ENCODE measurements at regions not wholly inside any gene's neighbourhood (a gene's known extent, or its start where the extent isn't known, plus 50 kb on each side); places are given as distances from the start of the nearest gene placed in this dataset.
"Not testable (repeated sequence)": the region's sequence is repeated elsewhere in the genome, so short reads cannot be mapped to it uniquely, and the experiment has no call there.

- no peak for TF ChIP-seq Cebpa-rat (IDR thresholded peaks at IDR 0.05)
- Histone ChIP-seq H3K36me3 (no peaks in the 10 kb centered on the region), H4K20me1 (no peaks in the 10 kb centered on the region), H3K9ac (no peak overlapping the region), H3K4me3 (no peak overlapping the region), H3K9me3 (replicated peaks in 1 of 11) (no peaks in the 10 kb centered on the region), H3K27ac (no peak overlapping the region), H3K4me2 (no peak overlapping the region), H3K4me1 (no peaks in the 10 kb centered on the region), H3K27me3 (no peaks in the 10 kb centered on the region)
These were observed 185.7 kb upstream of the IL12B start for GRCh38 chr5:159515909-159516415.

GRCh38 chr5:159518371-159518770, 188.1 kb upstream of the IL12B start:
- no peaks in the 10 kb centered on the region for H3K9me3 ChIP-seq (replicated peaks in 1 of 11)
- H3K9ac ChIP-seq, result no peak overlapping the region
- no peaks in the 10 kb centered on the region for H3K27me3 ChIP-seq
- no peaks in the 10 kb centered on the region for H3K36me3 ChIP-seq
- no peak overlapping the region for H3K4me2 ChIP-seq
- no peaks in the 10 kb centered on the region for H4K20me1 ChIP-seq
- H3K4me3 ChIP-seq, result no peak overlapping the region
- no peaks in the 10 kb centered on the region for H3K4me1 ChIP-seq
- no peak overlapping the region for H3K27ac ChIP-seq
- no peak for TF ChIP-seq Cebpa-rat (IDR thresholded peaks at IDR 0.05)

DNA sequence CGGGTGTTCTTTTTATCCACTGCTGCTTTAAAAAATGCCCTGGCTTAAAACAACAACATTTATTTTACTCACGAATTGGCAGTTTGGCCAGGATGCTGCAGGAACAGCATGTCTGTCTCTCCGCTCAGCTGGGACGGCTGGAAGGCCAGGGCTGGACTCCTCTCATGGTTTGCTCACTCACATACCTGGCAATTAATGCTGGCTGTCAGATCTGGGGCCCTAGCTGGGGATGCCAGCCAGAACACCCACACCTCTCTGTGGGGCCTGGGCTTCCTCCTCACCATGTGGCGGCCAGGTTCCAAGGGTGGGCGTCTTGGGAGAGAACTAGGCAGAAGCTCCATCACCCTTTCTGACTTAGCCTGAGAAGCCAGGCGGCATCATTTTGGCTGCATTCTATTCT, 189.1 kb upstream of the IL12B start:
- H4K20me1 ChIP-seq, result no peaks in the 10 kb centered on the region
- no peaks in the 10 kb centered on the region for H3K9me3 ChIP-seq (replicated peaks in 1 of 11)
- H3K36me3 ChIP-seq, result no peaks in the 10 kb centered on the region
- H3K4me1 ChIP-seq, result no peaks in the 10 kb centered on the region
- no peak overlapping the region for H3K27ac ChIP-seq
- H3K27me3 ChIP-seq, result no peaks in the 10 kb centered on the region
- no peak for TF ChIP-seq Cebpa-rat (IDR thresholded peaks at IDR 0.05)
- no peak overlapping the region for H3K9ac ChIP-seq
- H3K4me3 ChIP-seq, result no peak overlapping the region
- no peak overlapping the region for H3K4me2 ChIP-seq

GRCh38 chr5:159522841-159523240, 192.6 kb upstream of the IL12B start:
- Histone ChIP-seq H3K4me3 (no peak overlapping the region), H3K9me3 (replicated peaks in 1 of 11) (no peaks in the 10 kb centered on the region), H4K20me1 (no peaks in the 10 kb centered on the region), H3K27ac (no peak overlapping the region), H3K4me1 (peaks cover 0 to 10% (median 8%) of the 10 kb centered on the region in 10 experiments; a peak in 14 of 20 replicates), H3K9ac (no peak overlapping the region), H3K27me3 (no peaks in the 10 kb centered on the region), H3K36me3 (no peaks in the 10 kb centered on the region), H3K4me2 (no peak overlapping the region)
- no peak for TF ChIP-seq Cebpa-rat (IDR thresholded peaks at IDR 0.05)

DNA sequence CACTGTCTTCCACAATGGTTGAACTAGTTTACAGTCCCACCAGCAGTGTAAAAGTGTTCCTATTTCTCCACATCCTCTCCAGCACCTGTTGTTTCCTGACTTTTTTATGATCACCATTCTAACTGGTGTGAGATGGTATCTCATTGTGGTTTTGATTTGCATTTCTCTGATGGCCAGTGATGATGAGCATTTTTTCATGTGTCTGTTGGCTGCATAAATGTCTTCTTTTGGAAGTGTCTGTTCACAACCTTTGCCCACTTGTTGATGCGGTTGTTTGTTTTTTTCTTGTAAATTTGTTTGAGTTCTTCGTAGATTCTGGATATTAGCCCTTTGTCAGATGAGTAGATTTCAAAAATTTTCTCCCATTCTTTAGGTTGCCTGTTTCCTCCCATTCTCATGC, 194.0 kb upstream of the IL12B start:
- H3K4me1 ChIP-seq, result peaks cover 0 to 18% (median 9%) of the 10 kb centered on the region in 10 experiments; a peak in 14 of 20 replicates
- not testable (repeated sequence) for H3K9me3 ChIP-seq (replicated peaks in 1 of 11); H3K4me2 ChIP-seq; H3K36me3 ChIP-seq; H3K27me3 ChIP-seq; H3K27ac ChIP-seq; H4K20me1 ChIP-seq; H3K4me3 ChIP-seq; H3K9ac ChIP-seq

- Histone ChIP-seq H3K4me2 (no peak overlapping the region), H3K36me3 (no peaks in the 10 kb centered on the region), H3K9ac (no peak overlapping the region), H3K9me3 (replicated peaks in 1 of 11) (peaks cover 0 to 12% (median 0%) of the 10 kb centered on the region in 11 experiments; a peak in 5 of 22 replicates), H3K4me3 (no peak overlapping the region), H3K27ac (no peak overlapping the region), H4K20me1 (no peaks in the 10 kb centered on the region), H3K27me3 (no peaks in the 10 kb centered on the region), H3K4me1 (peaks cover 0 to 18% (median 9%) of the 10 kb centered on the region in 10 experiments; a peak in 14 of 20 replicates)
- TF ChIP-seq Cebpa-rat (IDR thresholded peaks at IDR 0.05), result no peak
These were observed 194.8 kb upstream of the IL12B start for GRCh38 chr5:159525117-159525516.

DNA sequence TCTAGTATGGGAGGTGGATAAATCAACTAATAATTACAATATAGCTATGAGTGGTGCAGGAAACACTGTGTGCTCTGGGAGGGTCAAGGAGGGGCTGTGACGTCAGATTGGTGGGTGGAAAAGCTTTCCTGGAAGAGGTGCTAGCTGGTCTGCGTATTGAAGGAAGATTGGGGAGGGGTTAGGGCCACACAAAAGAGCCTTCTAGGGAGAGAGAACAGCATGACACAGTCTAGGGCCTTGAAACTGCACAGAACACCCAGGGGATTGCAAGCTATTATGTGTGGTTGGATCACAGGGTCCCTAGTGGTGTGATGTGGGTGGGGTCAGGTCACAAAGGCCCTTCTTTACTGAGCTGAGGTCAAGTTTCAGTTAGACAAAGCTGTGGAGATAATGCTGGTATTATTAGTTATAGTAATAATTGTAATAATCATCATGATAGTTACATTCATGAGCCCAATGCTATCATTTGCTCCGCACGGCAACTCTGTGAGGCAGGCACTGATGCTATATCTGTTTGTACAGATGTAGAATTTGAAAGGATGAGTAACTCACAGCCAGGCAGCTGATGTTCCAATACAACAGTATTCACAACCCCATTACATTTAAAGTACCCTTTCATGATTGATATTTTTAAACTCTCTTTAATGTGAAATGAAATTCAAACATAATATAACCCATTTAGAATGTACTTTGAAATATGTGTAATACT, 197.4 kb upstream of the IL12B start:
- H4K20me1 ChIP-seq, result no peaks in the 10 kb centered on the region
- peaks cover 0 to 18% (median 9%) of the 10 kb centered on the region in 10 experiments; a peak in 14 of 20 replicates for H3K4me1 ChIP-seq
- H3K27ac ChIP-seq, result no peak overlapping the region
- H3K4me3 ChIP-seq, result no peak overlapping the region
- TF ChIP-seq Cebpa-rat (IDR thresholded peaks at IDR 0.05), result no peak
- H3K9me3 ChIP-seq (replicated peaks in 1 of 11), result peaks cover 0 to 12% (median 0%) of the 10 kb centered on the region in 11 experiments; a peak in 5 of 22 replicates
- H3K9ac ChIP-seq, result no peak overlapping the region; a peak in 1 of 22 replicates
- peak overlapping the region in 9 of 11 experiments; percentile 2 to 77 (median 62); a peak in 15 of 22 replicates for H3K4me2 ChIP-seq
- no peaks in the 10 kb centered on the region for H3K36me3 ChIP-seq
- no peaks in the 10 kb centered on the region for H3K27me3 ChIP-seq

- Histone ChIP-seq H3K27ac (no peak overlapping the region), H3K4me1 (peaks cover 0 to 18% (median 9%) of the 10 kb centered on the region in 10 experiments; a peak in 14 of 20 replicates), H3K4me2 (no peak overlapping the region), H3K36me3 (no peaks in the 10 kb centered on the region), H3K4me3 (no peak overlapping the region), H3K9me3 (replicated peaks in 1 of 11) (peaks cover 0 to 12% (median 0%) of the 10 kb centered on the region in 11 experiments; a peak in 5 of 22 replicates), H4K20me1 (no peaks in the 10 kb centered on the region), H3K27me3 (no peaks in the 10 kb centered on the region), H3K9ac (no peak overlapping the region)
- TF ChIP-seq Cebpa-rat (IDR thresholded peaks at IDR 0.05), result no peak
These were observed 201.3 kb upstream of the IL12B start for GRCh38 chr5:159531554-159532105.

DNA sequence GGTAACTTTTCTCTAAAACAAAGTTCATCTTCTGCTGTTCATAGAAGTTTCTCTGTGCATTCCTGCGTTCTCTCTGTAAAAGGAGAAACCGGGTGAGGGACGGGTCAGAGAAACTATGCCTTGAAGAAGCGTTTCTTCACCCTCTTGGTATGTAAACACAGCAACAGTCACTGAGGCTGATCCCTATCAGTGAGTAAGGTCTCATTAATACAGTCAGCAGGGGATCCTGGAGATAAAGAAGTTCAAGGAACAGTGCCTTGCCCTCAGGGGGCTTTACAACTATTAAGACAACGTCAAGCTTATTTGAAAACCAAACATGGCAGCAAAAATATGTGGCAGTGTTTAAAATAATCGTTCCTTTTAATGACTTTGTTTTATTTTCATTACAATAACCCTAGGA, 202.9 kb upstream of the IL12B start:
- Histone ChIP-seq H3K9ac (no peak overlapping the region), H3K4me1 (peaks cover 0 to 5% (median 0%) of the 10 kb centered on the region in 10 experiments; a peak in 5 of 20 replicates), H3K27ac (no peak overlapping the region), H3K4me2 (no peak overlapping the region), H3K4me3 (no peak overlapping the region), H3K36me3 (no peaks in the 10 kb centered on the region), H3K27me3 (no peaks in the 10 kb centered on the region), H3K9me3 (replicated peaks in 1 of 11) (peaks cover 0 to 12% (median 0%) of the 10 kb centered on the region in 11 experiments; a peak in 5 of 22 replicates), H4K20me1 (no peaks in the 10 kb centered on the region)
- no peak for TF ChIP-seq Cebpa-rat (IDR thresholded peaks at IDR 0.05)

DNA sequence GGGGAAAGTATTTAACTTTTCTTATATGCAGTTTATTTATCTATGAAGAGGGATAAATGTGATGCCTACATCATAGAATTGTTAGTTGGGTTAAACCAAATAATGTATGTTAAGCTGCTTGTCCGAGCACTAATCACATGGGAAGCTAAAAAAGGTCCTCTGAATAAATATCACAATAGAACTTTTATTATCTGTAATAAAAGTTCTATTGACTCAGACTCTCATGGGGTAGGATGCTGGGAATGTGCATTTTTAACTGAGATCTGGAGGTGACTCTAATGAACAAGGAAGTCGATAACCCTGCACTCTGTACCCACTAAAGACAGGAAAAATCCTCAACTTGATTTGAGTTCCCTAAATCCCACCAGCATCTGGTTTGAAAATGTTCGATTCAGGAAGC, 205.9 kb upstream of the IL12B start:
- H3K9me3 ChIP-seq (replicated peaks in 1 of 11), result no peaks in the 10 kb centered on the region
- no peak for TF ChIP-seq Cebpa-rat (IDR thresholded peaks at IDR 0.05)
- no peak overlapping the region for H3K4me3 ChIP-seq

More for the DNA sequence above, 205.9 kb upstream of the IL12B start:
- Histone ChIP-seq H3K36me3 (no peaks in the 10 kb centered on the region), H4K20me1 (no peaks in the 10 kb centered on the region), H3K4me2 (no peak overlapping the region), H3K27ac (no peak overlapping the region), H3K9ac (no peak overlapping the region), H3K4me1 (no peaks in the 10 kb centered on the region), H3K27me3 (no peaks in the 10 kb centered on the region)
